ENCODE measurements at regions not wholly inside any gene's neighbourhood (a gene's known extent, or its start where the extent isn't known, plus 50 kb on each side); places are given as distances from the start of the nearest gene placed in this dataset.

GRCh38 chr2:15058721-15059157 lies 426.2 kb downstream of the LRATD1 start:
- H4K20me1 ChIP-seq (ENCODE audit: insufficient read depth, low read length), result no peaks in the 10 kb centered on the region
- no peak for TF ChIP-seq CTCF (IDR thresholded peaks at IDR 0.05; ENCODE audit: low read depth, low read length)
- no peak for TF ChIP-seq EZH2phosphoT487 (IDR thresholded peaks at IDR 0.05; ENCODE audit: low read depth)
- H3K27me3 ChIP-seq (ENCODE audit: low read depth, low read length), result no peaks in the 10 kb centered on the region; the same call in 1 of the 2 replicates
- no peak overlapping the region for H3K4me2 ChIP-seq (ENCODE audit: low read length)
- H3K79me2 ChIP-seq (ENCODE audit: low read length), result no peaks in the 10 kb centered on the region
- no peaks in the 10 kb centered on the region for H3K36me3 ChIP-seq (replicated peaks; ENCODE audit: low read depth, low read length)
- no peak overlapping the region for H3K4me3 ChIP-seq (ENCODE audit: low read length)
- H3K9me3 ChIP-seq (ENCODE audit: insufficient read depth, low read length), result no peaks in the 10 kb centered on the region
- no peak overlapping the region for H2AFZ ChIP-seq (ENCODE audit: low read depth, low read length)
- H3K9ac ChIP-seq (ENCODE audit: low read length), result no peak overlapping the region
- H3K27ac ChIP-seq (ENCODE audit: low read length), result no peak overlapping the region
- H3K4me1 ChIP-seq (ENCODE audit: low read length), result no peaks in the 10 kb centered on the region

- Histone ChIP-seq H3K79me2 (ENCODE audit: low read length) (no peaks in the 10 kb centered on the region), H3K27ac (ENCODE audit: low read length) (no peak overlapping the region), H3K4me2 (ENCODE audit: low read length) (no peak overlapping the region), H3K9me3 (ENCODE audit: insufficient read depth, low read length) (no peaks in the 10 kb centered on the region), H4K20me1 (ENCODE audit: insufficient read depth, low read length) (no peaks in the 10 kb centered on the region), H3K9ac (ENCODE audit: low read length) (no peak overlapping the region), H2AFZ (ENCODE audit: low read depth, low read length) (no peak overlapping the region), H3K27me3 (ENCODE audit: low read depth, low read length) (no peaks in the 10 kb centered on the region; the same call in 1 of the 2 replicates), H3K36me3 (replicated peaks; ENCODE audit: low read depth, low read length) (no peaks in the 10 kb centered on the region), H3K4me1 (ENCODE audit: low read length) (no peaks in the 10 kb centered on the region), H3K4me3 (ENCODE audit: low read length) (no peak overlapping the region)
- TF ChIP-seq CTCF (IDR thresholded peaks at IDR 0.05; ENCODE audit: low read depth, low read length) (no peak), EZH2phosphoT487 (IDR thresholded peaks at IDR 0.05; ENCODE audit: low read depth) (no peak)
Observed at GRCh38 chr2:15059870-15060512, 427.5 kb downstream of the LRATD1 start.

DNA sequence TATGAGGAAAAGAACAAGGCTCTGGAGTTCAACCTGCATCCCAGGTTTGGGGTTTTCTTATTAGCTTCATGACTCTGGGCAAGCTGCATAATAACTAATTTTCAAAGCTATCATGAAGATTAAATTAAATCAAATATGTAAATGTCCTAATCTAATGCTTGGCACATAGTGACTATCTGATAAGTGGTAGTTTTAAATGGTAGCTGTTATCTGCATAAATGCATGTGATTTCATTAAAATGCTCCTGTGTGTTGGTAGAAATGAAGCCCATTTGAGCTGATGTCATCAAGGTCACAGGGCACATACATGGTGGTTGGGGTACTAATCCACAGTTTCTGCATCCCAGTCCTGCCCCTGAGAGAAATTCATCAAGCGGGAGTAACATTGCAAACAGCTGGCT lies 428.8 kb downstream of the LRATD1 start:
- H4K20me1 ChIP-seq (ENCODE audit: insufficient read depth, low read length), result no peaks in the 10 kb centered on the region
- H3K4me3 ChIP-seq (ENCODE audit: low read length), result no peak overlapping the region
- H3K27ac ChIP-seq (ENCODE audit: low read length), result no peak overlapping the region
- no peaks in the 10 kb centered on the region for H3K36me3 ChIP-seq (replicated peaks; ENCODE audit: low read depth, low read length)
- H2AFZ ChIP-seq (ENCODE audit: low read depth, low read length), result no peak overlapping the region
- H3K79me2 ChIP-seq (ENCODE audit: low read length), result no peaks in the 10 kb centered on the region
- H3K9me3 ChIP-seq (ENCODE audit: insufficient read depth, low read length), result no peaks in the 10 kb centered on the region
- no peaks in the 10 kb centered on the region for H3K27me3 ChIP-seq (ENCODE audit: low read depth, low read length)
- no peak overlapping the region for H3K4me2 ChIP-seq (ENCODE audit: low read length)
- H3K4me1 ChIP-seq (ENCODE audit: low read length), result no peaks in the 10 kb centered on the region
- H3K9ac ChIP-seq (ENCODE audit: low read length), result no peak overlapping the region
- TF ChIP-seq CTCF (IDR thresholded peaks at IDR 0.05; ENCODE audit: low read depth, low read length) (no peak), EZH2phosphoT487 (IDR thresholded peaks at IDR 0.05; ENCODE audit: low read depth) (no peak)

GRCh38 chr2:15066138-15066537 lies 433.6 kb downstream of the LRATD1 start:
- Histone ChIP-seq H3K79me2 (ENCODE audit: low read length) (no peaks in the 10 kb centered on the region), H3K27me3 (ENCODE audit: low read depth, low read length) (no peaks in the 10 kb centered on the region), H3K4me1 (ENCODE audit: low read length) (no peaks in the 10 kb centered on the region), H3K27ac (ENCODE audit: low read length) (no peak overlapping the region), H2AFZ (ENCODE audit: low read depth, low read length) (no peak overlapping the region), H3K9me3 (ENCODE audit: insufficient read depth, low read length) (no peaks in the 10 kb centered on the region), H3K4me2 (ENCODE audit: low read length) (no peak overlapping the region), H3K9ac (ENCODE audit: low read length) (no peak overlapping the region), H3K4me3 (ENCODE audit: low read length) (no peak overlapping the region), H4K20me1 (ENCODE audit: insufficient read depth, low read length) (no peaks in the 10 kb centered on the region), H3K36me3 (replicated peaks; ENCODE audit: low read depth, low read length) (no peaks in the 10 kb centered on the region)
- TF ChIP-seq CTCF (IDR thresholded peaks at IDR 0.05; ENCODE audit: low read depth, low read length), result no peak
- TF ChIP-seq EZH2phosphoT487 (IDR thresholded peaks at IDR 0.05; ENCODE audit: low read depth), result no peak
